Uterus (tissue), 3 donors: ENCODE measurements at regions not wholly inside any gene's neighbourhood (a gene's known extent, or its start where the extent isn't known, plus 50 kb on each side); places are given as distances from the start of the nearest gene placed in this dataset.

ENCODE experiments used
- DNase-seq, 2 donors: peaks; one replicate each; pipeline ENCODE4 v3.0.0-alpha.2; 2019 to 2020
- H3K27ac ChIP-seq, 2 donors: fragments of 200-600 bp; sonication (generic); 1 replicate in 1 of 2; 2 replicates in 1 of 2; pipeline ENCODE4 v1.5.1; 2016 to 2018
- H3K27me3 ChIP-seq, 2 donors: fragments of 200-600 bp; sonication (generic); one replicate each; pipeline ENCODE4 v1.5.1; 2018 to 2019; ENCODE audit warnings: control low read depth in 1 of 2
- H3K36me3 ChIP-seq, 2 donors: fragments of 200-600 bp; sonication (generic); one replicate each; pipeline ENCODE4 v1.5.1; 2019; ENCODE audit warnings: control low read depth in 1 of 2
- H3K4me1 ChIP-seq, 2 donors: fragments of 200-600 bp; sonication (generic); one replicate each; pipeline ENCODE4 v1.5.1; 2018 to 2019; ENCODE audit warnings: control low read depth in 1 of 2
- H3K4me3 ChIP-seq, 2 donors: fragments of 200-600 bp; sonication (generic); 1 replicate in 1 of 2; 2 replicates in 1 of 2; pipeline ENCODE4 v1.5.1; 2018 to 2019; ENCODE audit warnings: mild to moderate bottlenecking in 1 of 2
- H3K9me3 ChIP-seq, 2 donors: fragments of 200-600 bp; sonication (generic); one replicate each; pipeline ENCODE4 v1.5.1; 2019; ENCODE audit warnings: control low read depth in 1 of 2
- POLR2A ChIP-seq, 2 donors: fragments of 450-650 bp; IDR thresholded peaks; one replicate each; pipeline ENCODE4 v1.6.1; 2016; ENCODE audit warnings: antibody characterized with exemption in 2 of 2, mild to moderate bottlenecking in 1 of 2, moderate library complexity in 1 of 2
- intact Hi-C: fragments of 100-400 bp; cut with DNase I; formaldehyde crosslinking; loops from one replicate; pipeline ENCODE4 v1.15.1; 2023; ENCODE audit warnings: low total_unique reads
- TF ChIP-seq, protein P1 (sequence below), 4 experiments: fragments of 200-600 bp in 2 of 4; fragments of 450-650 bp in 2 of 4; sonication (generic) in 2 of 4; IDR thresholded peaks; one replicate each; pipeline ENCODE4 v1.5.1; 2016 to 2019; ENCODE audit warnings: antibody characterized with exemption in 4 of 4, mild to moderate bottlenecking in 2 of 4, moderate library complexity in 1 of 4
- donor health status: DM: yes; HTN: yes; CAD: no.

DNA sequence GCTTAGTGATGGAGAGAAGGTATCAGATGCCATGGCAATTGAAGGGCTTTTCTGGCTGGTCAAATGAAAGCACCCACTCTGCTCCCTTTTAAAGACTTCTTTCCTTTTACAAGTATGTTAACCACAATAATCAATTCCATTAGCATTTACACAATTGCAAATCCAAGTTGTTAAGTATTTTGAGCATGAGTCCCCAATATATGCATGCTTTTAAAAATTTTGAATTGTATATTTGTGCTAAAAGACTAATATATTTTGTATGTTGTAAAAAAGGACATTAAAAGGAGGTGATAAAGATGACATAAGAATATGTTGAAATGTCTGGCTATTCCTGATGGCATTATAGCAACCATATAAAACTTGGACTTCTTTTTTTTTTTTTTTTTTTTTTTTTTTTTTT is 639.9 kb upstream of the CPEB2 start:
- no peaks in the 10 kb centered on the region for H3K4me1 ChIP-seq
- DNase-seq = no peak
- intact Hi-C loops = no loop called here

GRCh38 chr4:14364953-14365536 is 637.2 kb upstream of the CPEB2 start:
- no peak for DNase-seq
- intact Hi-C loops = no loop called here
- Histone ChIP-seq H3K4me1 (no peaks in the 10 kb centered on the region), H3K36me3 (no peaks in the 10 kb centered on the region), H3K27ac (no peak overlapping the region), H3K9me3 (no peaks in the 10 kb centered on the region), H3K4me3 (no peak overlapping the region), H3K27me3 (no peaks in the 10 kb centered on the region)
- no peak for TF ChIP-seq POLR2A (IDR thresholded peaks at IDR 0.05)
- TF ChIP-seq, protein P1, sequence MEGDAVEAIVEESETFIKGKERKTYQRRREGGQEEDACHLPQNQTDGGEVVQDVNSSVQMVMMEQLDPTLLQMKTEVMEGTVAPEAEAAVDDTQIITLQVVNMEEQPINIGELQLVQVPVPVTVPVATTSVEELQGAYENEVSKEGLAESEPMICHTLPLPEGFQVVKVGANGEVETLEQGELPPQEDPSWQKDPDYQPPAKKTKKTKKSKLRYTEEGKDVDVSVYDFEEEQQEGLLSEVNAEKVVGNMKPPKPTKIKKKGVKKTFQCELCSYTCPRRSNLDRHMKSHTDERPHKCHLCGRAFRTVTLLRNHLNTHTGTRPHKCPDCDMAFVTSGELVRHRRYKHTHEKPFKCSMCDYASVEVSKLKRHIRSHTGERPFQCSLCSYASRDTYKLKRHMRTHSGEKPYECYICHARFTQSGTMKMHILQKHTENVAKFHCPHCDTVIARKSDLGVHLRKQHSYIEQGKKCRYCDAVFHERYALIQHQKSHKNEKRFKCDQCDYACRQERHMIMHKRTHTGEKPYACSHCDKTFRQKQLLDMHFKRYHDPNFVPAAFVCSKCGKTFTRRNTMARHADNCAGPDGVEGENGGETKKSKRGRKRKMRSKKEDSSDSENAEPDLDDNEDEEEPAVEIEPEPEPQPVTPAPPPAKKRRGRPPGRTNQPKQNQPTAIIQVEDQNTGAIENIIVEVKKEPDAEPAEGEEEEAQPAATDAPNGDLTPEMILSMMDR (IDR thresholded peaks at IDR 0.05) = no peak

More for the DNA sequence above, 639.9 kb upstream of the CPEB2 start:
- Histone ChIP-seq H3K27me3 (no peaks in the 10 kb centered on the region), H3K4me3 (no peak overlapping the region), H3K27ac (no peak overlapping the region), H3K36me3 (no peaks in the 10 kb centered on the region), H3K9me3 (no peaks in the 10 kb centered on the region)
- TF ChIP-seq, protein P1 (IDR thresholded peaks at IDR 0.05) = no peak
- TF ChIP-seq POLR2A (IDR thresholded peaks at IDR 0.05) = no peak

GRCh38 chr4:14368391-14368790 is 633.9 kb upstream of the CPEB2 start:
- no peaks in the 10 kb centered on the region for H3K36me3 ChIP-seq
- intact Hi-C loops = no loop called here
- H3K9me3 ChIP-seq = no peaks in the 10 kb centered on the region
- TF ChIP-seq, protein P1 (IDR thresholded peaks at IDR 0.05) = no peak
- no peak for TF ChIP-seq POLR2A (IDR thresholded peaks at IDR 0.05)
- no peak overlapping the region for H3K27ac ChIP-seq
- no peak overlapping the region for H3K4me3 ChIP-seq
- H3K4me1 ChIP-seq = no peaks in the 10 kb centered on the region
- no peak for DNase-seq
- H3K27me3 ChIP-seq = no peaks in the 10 kb centered on the region

GRCh38 chr4:14371131-14371530 is 631.1 kb upstream of the CPEB2 start:
- TF ChIP-seq, protein P1 (IDR thresholded peaks at IDR 0.05) = no peak
- TF ChIP-seq POLR2A (IDR thresholded peaks at IDR 0.05) = no peak
- Histone ChIP-seq H3K4me1 (no peaks in the 10 kb centered on the region), H3K27ac (no peak overlapping the region), H3K36me3 (no peaks in the 10 kb centered on the region), H3K9me3 (no peaks in the 10 kb centered on the region), H3K27me3 (no peaks in the 10 kb centered on the region), H3K4me3 (no peak overlapping the region)
- DNase-seq = no peak
- intact Hi-C loops = no loop called here

DNA sequence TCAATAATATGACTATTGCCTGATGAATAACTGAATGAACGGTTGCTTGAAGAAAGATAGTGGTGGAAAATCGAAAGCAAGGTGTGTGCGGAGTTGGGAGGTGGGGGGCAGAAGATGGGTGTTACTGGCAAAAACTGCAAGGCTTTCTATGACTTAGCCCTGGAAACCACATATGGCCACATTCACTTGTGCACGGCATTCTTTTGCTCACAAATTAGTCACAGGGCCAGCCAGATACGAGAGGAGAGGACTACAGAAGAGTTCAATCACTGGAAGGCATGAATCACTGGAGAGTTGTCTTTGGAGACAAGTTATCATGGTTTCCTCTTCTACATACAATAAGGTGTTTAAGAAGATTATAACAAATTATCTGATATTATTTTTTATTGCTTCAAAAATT is 626.5 kb upstream of the CPEB2 start:
- Histone ChIP-seq H3K36me3 (no peaks in the 10 kb centered on the region), H3K4me1 (no peaks in the 10 kb centered on the region), H3K9me3 (no peaks in the 10 kb centered on the region), H3K4me3 (no peak overlapping the region), H3K27me3 (no peaks in the 10 kb centered on the region), H3K27ac (no peak overlapping the region)
- intact Hi-C loops = no loop called here
- TF ChIP-seq, protein P1 (IDR thresholded peaks at IDR 0.05) = no peak
- TF ChIP-seq POLR2A (IDR thresholded peaks at IDR 0.05) = no peak
- no peak for DNase-seq
